ENCODE measurements at regions not wholly inside any gene's neighbourhood (a gene's known extent, or its start where the extent isn't known, plus 50 kb on each side); places are given as distances from the start of the nearest gene placed in this dataset.

GRCh38 chr14:36465178-36465577 is 54.9 kb downstream of the NKX2-1 start:
- H3K27ac ChIP-seq: no peak overlapping the region
- intact Hi-C loops (cut with DNase I): no loop called here
- 83 to 88% methylated on average over 4 of the region's 4 CpGs for WGBS, 2 donors

GRCh38 chr14:36462890-36463289 is 57.1 kb downstream of the NKX2-1 start:
- Histone ChIP-seq H3K36me3 (no peaks in the 10 kb centered on the region), H3K4me1 (no peaks in the 10 kb centered on the region), H3K27ac (no peak overlapping the region), H3K9me3 (no peaks in the 10 kb centered on the region), H3K27me3 (peaks cover 0 to 20% (median 6%) of the 10 kb centered on the region in 7 donors), H3K4me3 (no peak overlapping the region)
- WGBS, 2 donors: 73 to 80% methylated on average over 1 of the region's 1 CpG
- intact Hi-C loops (cut with DNase I): no loop called here
- TF ChIP-seq CTCF (IDR thresholded peaks at IDR 0.05): no peak
- no peak for ATAC-seq
- DNase-seq: no peak

More at GRCh38 chr14:36465178-36465577, 54.9 kb downstream of the NKX2-1 start:
- H3K4me1 ChIP-seq: no peaks in the 10 kb centered on the region
- H3K36me3 ChIP-seq: no peaks in the 10 kb centered on the region
- no peak for TF ChIP-seq CTCF (IDR thresholded peaks at IDR 0.05)
- no peak for ATAC-seq
- H3K9me3 ChIP-seq: no peaks in the 10 kb centered on the region
- H3K27me3 ChIP-seq: peaks cover 0 to 15% (median 4%) of the 10 kb centered on the region in 7 donors
- no peak for DNase-seq
- H3K4me3 ChIP-seq: no peak overlapping the region

- H3K4me1 ChIP-seq: no peaks in the 10 kb centered on the region
- no peak for TF ChIP-seq CTCF (IDR thresholded peaks at IDR 0.05)
- ATAC-seq (no peak), DNase-seq (no peak)
- no peak overlapping the region for H3K4me3 ChIP-seq
- peaks cover 0 to 16% (median 3%) of the 10 kb centered on the region in 7 donors for H3K27me3 ChIP-seq
- 56 to 83% methylated on average over 2 of the region's 2 CpGs for WGBS, 2 donors
- H3K27ac ChIP-seq: no peak overlapping the region
- no peaks in the 10 kb centered on the region for H3K9me3 ChIP-seq
- intact Hi-C loops (cut with DNase I): no loop called here
- H3K36me3 ChIP-seq: no peaks in the 10 kb centered on the region
These were observed 64.8 kb downstream of the NKX2-1 start for GRCh38 chr14:36455241-36455627.

GRCh38 chr14:36454599-36455240 is 65.3 kb downstream of the NKX2-1 start:
- WGBS, 2 donors: 59 to 65% methylated on average over 5 of the region's 5 CpGs
- DNase-seq (no peak), ATAC-seq (no peak)
- Histone ChIP-seq H3K9me3 (no peaks in the 10 kb centered on the region), H3K36me3 (no peaks in the 10 kb centered on the region), H3K4me3 (no peak overlapping the region), H3K27me3 (peaks cover 0 to 19% (median 3%) of the 10 kb centered on the region in 7 donors), H3K4me1 (no peaks in the 10 kb centered on the region), H3K27ac (no peak overlapping the region)
- intact Hi-C loops (cut with DNase I): no loop called here
- no peak for TF ChIP-seq CTCF (IDR thresholded peaks at IDR 0.05)
